Naive thymus-derived CD4-positive, alpha-beta T cell (primary cell): ENCODE measurements at regions not wholly inside any gene's neighbourhood (a gene's known extent, or its start where the extent isn't known, plus 50 kb on each side); places are given as distances from the start of the nearest gene placed in this dataset.

Experiments used
- ATAC-seq: fragments of 150-1000 bp; cut with Tn5 transposase; 2 replicates; pipeline ENCODE4 v1.10.0; 2021; ENCODE audit warnings: mild to moderate bottlenecking, moderate library complexity
- CTCF ChIA-PET: fragments of 350-600 bp; sonication (Branson Sonifier 250); formaldehyde crosslinking; loops from one replicate; lab custom pipeline; 2021; ENCODE audit warnings: antibody characterized with exemption; lab: Charles Lee
- POLR2A ChIA-PET: fragments of 350-600 bp; sonication (Branson Sonifier 250); formaldehyde crosslinking; loops from one replicate; lab custom pipeline; 2021; ENCODE audit warnings: antibody characterized with exemption, inconsistent platforms; lab: Charles Lee
- DNase-seq, 9 donors: peaks; one replicate each; pipeline versions ENCODE4 v3.0.0 to v3.0.0-alpha.2; 2020 to 2022; ENCODE audit warnings: mixed read lengths in 1 of 9
- H3K27ac ChIP-seq: one replicate; pipeline ENCODE4 v1.7.0; 2013; ENCODE audit warnings: mild to moderate bottlenecking, low read depth, low read length, moderate library complexity
- H3K27me3 ChIP-seq, 2 donors: one replicate each; pipeline ENCODE4 v1.7.0; 2013; ENCODE audit warnings: low read length in 2 of 2, mild to moderate bottlenecking in 2 of 2, moderate library complexity in 2 of 2; ENCODE audit not compliant: control insufficient read depth in 2 of 2, insufficient read depth in 2 of 2
- H3K36me3 ChIP-seq, 3 experiments: 1 replicate in 2 of 3; 2 replicates in 1 of 3; pipeline ENCODE4 v1.7.0; 2013; ENCODE audit warnings: low read length in 3 of 3, mild to moderate bottlenecking in 3 of 3, moderate library complexity in 1 of 3; ENCODE audit not compliant: insufficient read depth in 3 of 3, control insufficient read depth in 2 of 3
- H3K4me1 ChIP-seq, 2 donors: one replicate each; pipeline ENCODE4 v1.7.0; 2013; ENCODE audit warnings: low read length in 2 of 2, mild to moderate bottlenecking in 2 of 2, moderate library complexity in 1 of 2; ENCODE audit not compliant: control insufficient read depth in 2 of 2, insufficient read depth in 2 of 2
- H3K4me3 ChIP-seq: 2 replicates; pipeline ENCODE4 v1.7.0; 2013; ENCODE audit warnings: mild to moderate bottlenecking, low read length
- H3K9me3 ChIP-seq, 3 experiments: 1 replicate in 2 of 3; 2 replicates in 1 of 3; pipeline ENCODE4 v1.7.0; 2013; ENCODE audit warnings: low read length in 3 of 3; ENCODE audit not compliant: control insufficient read depth in 2 of 3
- H3K27ac Mint-ChIP-seq, 9 donors: one replicate each; pipeline ENCODE4 v1.8.0; 2020 to 2022; ENCODE audit warnings: mixed read lengths in 9 of 9, mild to moderate bottlenecking in 8 of 9, moderate library complexity in 5 of 9, inconsistent platforms in 2 of 9
- H3K27me3 Mint-ChIP-seq, 5 donors: one replicate each; pipeline ENCODE4 v1.8.0; 2021 to 2022; ENCODE audit warnings: mixed read lengths in 5 of 5, mild to moderate bottlenecking in 1 of 5
- H3K36me3 Mint-ChIP-seq, 5 donors: one replicate each; pipeline ENCODE4 v1.8.0; 2020 to 2022; ENCODE audit warnings: mixed read lengths in 5 of 5, mild to moderate bottlenecking in 3 of 5, inconsistent platforms in 1 of 5
- H3K4me1 Mint-ChIP-seq, 7 donors: one replicate each; pipeline ENCODE4 v1.8.0; 2020 to 2022; ENCODE audit warnings: mixed read lengths in 7 of 7, mild to moderate bottlenecking in 3 of 7, inconsistent platforms in 1 of 7
- H3K4me3 Mint-ChIP-seq, 10 donors: one replicate each; pipeline ENCODE4 v1.8.0; 2020 to 2022; ENCODE audit warnings: mild to moderate bottlenecking in 10 of 10, mixed read lengths in 10 of 10, moderate library complexity in 6 of 10, inconsistent platforms in 2 of 10
- H3K9me3 Mint-ChIP-seq, 11 donors: one replicate each; pipeline ENCODE4 v1.8.0; 2020 to 2022; ENCODE audit warnings: mixed read lengths in 11 of 11, mild to moderate bottlenecking in 4 of 11, inconsistent platforms in 1 of 11, moderate library complexity in 1 of 11
- intact Hi-C, 2 donors: fragments of 100-400 bp; cut with micrococcal nuclease; formaldehyde crosslinking; loops; one replicate each; pipeline ENCODE4 v1.15.1; 2023

GRCh38 chr12:116465407-116465806 is 93.8 kb upstream of the MAP1LC3B2 start:
- Mint-ChIP-seq H3K9me3 (peaks cover 0 to 3% (median 0%) of the 10 kb centered on the region in 11 donors), H3K27ac (no peak overlapping the region), H3K4me1 (no peaks in the 10 kb centered on the region), H3K27me3 (peaks cover 0 to 4% (median 0%) of the 10 kb centered on the region in 5 donors), H3K36me3 (no peaks in the 10 kb centered on the region), H3K4me3 (no peak overlapping the region)
- no peak overlapping the region for H3K4me3 ChIP-seq
- no peaks in the 10 kb centered on the region for H3K9me3 ChIP-seq
- no peaks in the 10 kb centered on the region for H3K27me3 ChIP-seq
- ATAC-seq (no peak), DNase-seq (no peak)
- no peak overlapping the region for H3K27ac ChIP-seq
- H3K36me3 ChIP-seq: no peaks in the 10 kb centered on the region
- no peaks in the 10 kb centered on the region for H3K4me1 ChIP-seq
- POLR2A ChIA-PET: no interaction called here
- intact Hi-C loops: no loop called here
- CTCF ChIA-PET: no interaction called here

- no peaks in the 10 kb centered on the region for H3K27me3 ChIP-seq
- H3K36me3 ChIP-seq: no peaks in the 10 kb centered on the region
- H3K4me3 ChIP-seq: no peak overlapping the region
- no peaks in the 10 kb centered on the region for H3K36me3 Mint-ChIP-seq
- no peak overlapping the region for H3K27ac Mint-ChIP-seq
- H3K9me3 ChIP-seq: no peaks in the 10 kb centered on the region
- POLR2A ChIA-PET: no interaction called here
- peaks cover 0 to 3% (median 0%) of the 10 kb centered on the region in 11 donors for H3K9me3 Mint-ChIP-seq
- H3K4me1 Mint-ChIP-seq: no peaks in the 10 kb centered on the region
- CTCF ChIA-PET: no interaction called here
- intact Hi-C loops: no loop called here
- H3K27ac ChIP-seq: no peak overlapping the region
- no peaks in the 10 kb centered on the region for H3K4me1 ChIP-seq
- ATAC-seq (no peak), DNase-seq (no peak)
- H3K27me3 Mint-ChIP-seq: peaks cover 0 to 4% (median 0%) of the 10 kb centered on the region in 5 donors
- H3K4me3 Mint-ChIP-seq: no peak overlapping the region
Measured at GRCh38 chr12:116465856-116466255, 93.3 kb upstream of the MAP1LC3B2 start.

- Mint-ChIP-seq H3K4me1 (no peaks in the 10 kb centered on the region), H3K27me3 (peaks cover 0 to 4% (median 0%) of the 10 kb centered on the region in 5 donors), H3K36me3 (no peaks in the 10 kb centered on the region), H3K9me3 (peaks cover 0 to 3% (median 0%) of the 10 kb centered on the region in 11 donors), H3K4me3 (no peak overlapping the region), H3K27ac (no peak overlapping the region)
- no peaks in the 10 kb centered on the region for H3K27me3 ChIP-seq
- ATAC-seq: no peak
- H3K4me3 ChIP-seq: no peak overlapping the region
- no peak overlapping the region for H3K27ac ChIP-seq
- no peaks in the 10 kb centered on the region for H3K9me3 ChIP-seq
- H3K36me3 ChIP-seq: no peaks in the 10 kb centered on the region
- H3K4me1 ChIP-seq: no peaks in the 10 kb centered on the region
- intact Hi-C loops: no loop called here
- ChIA-PET POLR2A (no interaction called here), CTCF (no interaction called here)
- no peak for DNase-seq
Measured at GRCh38 chr12:116466536-116466935, 92.6 kb upstream of the MAP1LC3B2 start.

GRCh38 chr12:116469344-116469743 is 89.8 kb upstream of the MAP1LC3B2 start:
- Mint-ChIP-seq H3K27ac (no peak overlapping the region), H3K9me3 (peaks cover 0 to 8% (median 2%) of the 10 kb centered on the region in 11 donors), H3K36me3 (peaks cover 0 to 4% (median 0%) of the 10 kb centered on the region in 5 donors), H3K4me1 (peaks cover 0 to 2% (median 0%) of the 10 kb centered on the region in 7 donors), H3K27me3 (peaks cover 0 to 4% (median 0%) of the 10 kb centered on the region in 5 donors), H3K4me3 (no peak overlapping the region)
- ChIA-PET CTCF (no interaction called here), POLR2A (no interaction called here)
- Histone ChIP-seq H3K4me3 (no peak overlapping the region), H3K4me1 (no peaks in the 10 kb centered on the region), H3K36me3 (no peaks in the 10 kb centered on the region), H3K27ac (no peak overlapping the region), H3K27me3 (no peaks in the 10 kb centered on the region), H3K9me3 (no peaks in the 10 kb centered on the region)
- DNase-seq: no peak
- intact Hi-C loops: no loop called here
- ATAC-seq: no peak

GRCh38 chr12:116471544-116471943 is 87.6 kb upstream of the MAP1LC3B2 start:
- Mint-ChIP-seq H3K36me3 (peaks cover 0 to 10% (median 8%) of the 10 kb centered on the region in 5 donors), H3K4me1 (peaks cover 0 to 2% (median 0%) of the 10 kb centered on the region in 7 donors), H3K27ac (peak overlapping the region in 2 of 9 donors; percentile 1 to 24), H3K27me3 (peaks cover 0 to 4% (median 0%) of the 10 kb centered on the region in 5 donors), H3K4me3 (no peak overlapping the region), H3K9me3 (peaks cover 0 to 24% (median 9%) of the 10 kb centered on the region in 11 donors)
- Histone ChIP-seq H3K4me3 (no peak overlapping the region), H3K27me3 (no peaks in the 10 kb centered on the region), H3K9me3 (no peaks in the 10 kb centered on the region), H3K4me1 (no peaks in the 10 kb centered on the region), H3K36me3 (no peaks in the 10 kb centered on the region), H3K27ac (no peak overlapping the region)
- ATAC-seq (no peak), DNase-seq (no peak)
- intact Hi-C loops: no loop called here
- POLR2A ChIA-PET: no interaction called here
- CTCF ChIA-PET: no interaction called here

GRCh38 chr12:116472193-116472592 is 87.0 kb upstream of the MAP1LC3B2 start:
- H3K27me3 Mint-ChIP-seq: peaks cover 0 to 4% (median 0%) of the 10 kb centered on the region in 5 donors
- DNase-seq (no peak), ATAC-seq (no peak)
- ChIA-PET CTCF (no interaction called here), POLR2A (no interaction called here)
- no peak overlapping the region for H3K27ac Mint-ChIP-seq
- H3K36me3 Mint-ChIP-seq: peaks cover 0 to 12% (median 8%) of the 10 kb centered on the region in 5 donors
- peaks cover 0 to 27% (median 9%) of the 10 kb centered on the region in 11 donors for H3K9me3 Mint-ChIP-seq
- intact Hi-C loops: no loop called here
- Histone ChIP-seq H3K4me1 (no peaks in the 10 kb centered on the region), H3K27me3 (no peaks in the 10 kb centered on the region), H3K36me3 (no peaks in the 10 kb centered on the region), H3K27ac (no peak overlapping the region), H3K9me3 (no peaks in the 10 kb centered on the region), H3K4me3 (no peak overlapping the region)
- peaks cover 0 to 2% (median 0%) of the 10 kb centered on the region in 7 donors for H3K4me1 Mint-ChIP-seq
- H3K4me3 Mint-ChIP-seq: no peak overlapping the region

GRCh38 chr12:116473416-116473815 is 85.8 kb upstream of the MAP1LC3B2 start:
- no peak for DNase-seq
- Histone ChIP-seq H3K36me3 (no peaks in the 10 kb centered on the region), H3K27me3 (no peaks in the 10 kb centered on the region), H3K27ac (no peak overlapping the region), H3K4me3 (no peak overlapping the region), H3K4me1 (no peaks in the 10 kb centered on the region), H3K9me3 (no peaks in the 10 kb centered on the region)
- ChIA-PET POLR2A (no interaction called here), CTCF (no interaction called here)
- Mint-ChIP-seq H3K27me3 (peaks cover 0 to 4% (median 0%) of the 10 kb centered on the region in 5 donors), H3K36me3 (peaks cover 0 to 12% (median 8%) of the 10 kb centered on the region in 5 donors), H3K27ac (peak overlapping the region in 1 of 9 donors; percentile 38), H3K9me3 (peaks cover 2 to 32% (median 9%) of the 10 kb centered on the region in 11 donors), H3K4me3 (no peak overlapping the region), H3K4me1 (peaks cover 0 to 2% (median 0%) of the 10 kb centered on the region in 7 donors)
- no peak for ATAC-seq
- intact Hi-C loops: no loop called here
